ENCODE measurements at regions not wholly inside any gene's neighbourhood (a gene's known extent, or its start where the extent isn't known, plus 50 kb on each side); places are given as distances from the start of the nearest gene placed in this dataset.

GRCh38 chr22:34102633-34103032 lies 182.4 kb upstream of the LARGE1 start:
- Histone ChIP-seq H3K36me3 (no peaks in the 10 kb centered on the region), H3K9me3 (no peaks in the 10 kb centered on the region), H3K4me3 (no peak overlapping the region), H3K27ac (no peak overlapping the region), H3K27me3 (no peaks in the 10 kb centered on the region), H3K4me1 (no peaks in the 10 kb centered on the region)
- intact Hi-C loops (cut with DNase I) = loop anchor here (10.0 kb wide), 1 partner anchor 338 kb away; no protein-coding TSS in a partner anchor
- 73 to 74% methylated on average over 5 of the region's 5 CpGs for WGBS, 2 donors
- DNase-seq = no peak
- TF ChIP-seq, protein P1, sequence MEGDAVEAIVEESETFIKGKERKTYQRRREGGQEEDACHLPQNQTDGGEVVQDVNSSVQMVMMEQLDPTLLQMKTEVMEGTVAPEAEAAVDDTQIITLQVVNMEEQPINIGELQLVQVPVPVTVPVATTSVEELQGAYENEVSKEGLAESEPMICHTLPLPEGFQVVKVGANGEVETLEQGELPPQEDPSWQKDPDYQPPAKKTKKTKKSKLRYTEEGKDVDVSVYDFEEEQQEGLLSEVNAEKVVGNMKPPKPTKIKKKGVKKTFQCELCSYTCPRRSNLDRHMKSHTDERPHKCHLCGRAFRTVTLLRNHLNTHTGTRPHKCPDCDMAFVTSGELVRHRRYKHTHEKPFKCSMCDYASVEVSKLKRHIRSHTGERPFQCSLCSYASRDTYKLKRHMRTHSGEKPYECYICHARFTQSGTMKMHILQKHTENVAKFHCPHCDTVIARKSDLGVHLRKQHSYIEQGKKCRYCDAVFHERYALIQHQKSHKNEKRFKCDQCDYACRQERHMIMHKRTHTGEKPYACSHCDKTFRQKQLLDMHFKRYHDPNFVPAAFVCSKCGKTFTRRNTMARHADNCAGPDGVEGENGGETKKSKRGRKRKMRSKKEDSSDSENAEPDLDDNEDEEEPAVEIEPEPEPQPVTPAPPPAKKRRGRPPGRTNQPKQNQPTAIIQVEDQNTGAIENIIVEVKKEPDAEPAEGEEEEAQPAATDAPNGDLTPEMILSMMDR (IDR thresholded peaks at IDR 0.05) = no peak
- no peak for TF ChIP-seq POLR2A (IDR thresholded peaks at IDR 0.05)
- TF ChIP-seq EP300 (IDR thresholded peaks at IDR 0.05) = no peak
- TF ChIP-seq POLR2AphosphoS5 (IDR thresholded peaks at IDR 0.05) = no peak

GRCh38 chr22:34105461-34106062 lies 185.3 kb upstream of the LARGE1 start:
- Histone ChIP-seq H3K36me3 (no peaks in the 10 kb centered on the region), H3K27me3 (no peaks in the 10 kb centered on the region), H3K4me3 (no peak overlapping the region), H3K4me1 (no peaks in the 10 kb centered on the region), H3K9me3 (no peaks in the 10 kb centered on the region), H3K27ac (no peak overlapping the region)
- DNase-seq = peak; percentile 76
- TF ChIP-seq EP300 (IDR thresholded peaks at IDR 0.05) = no peak
- TF ChIP-seq, protein P1 (IDR thresholded peaks at IDR 0.05) = peak; percentile 53 to 77 (median 65)
- TF ChIP-seq POLR2A (IDR thresholded peaks at IDR 0.05) = no peak
- TF ChIP-seq POLR2AphosphoS5 (IDR thresholded peaks at IDR 0.05) = no peak
- WGBS, 2 donors = 8 to 14% methylated on average over 10 of the region's 10 CpGs
- intact Hi-C loops (cut with DNase I) = loop anchor here (2.0 to 10.0 kb wide), 4 partner anchors 183 to 803 kb away; no protein-coding TSS in a partner anchor

DNA sequence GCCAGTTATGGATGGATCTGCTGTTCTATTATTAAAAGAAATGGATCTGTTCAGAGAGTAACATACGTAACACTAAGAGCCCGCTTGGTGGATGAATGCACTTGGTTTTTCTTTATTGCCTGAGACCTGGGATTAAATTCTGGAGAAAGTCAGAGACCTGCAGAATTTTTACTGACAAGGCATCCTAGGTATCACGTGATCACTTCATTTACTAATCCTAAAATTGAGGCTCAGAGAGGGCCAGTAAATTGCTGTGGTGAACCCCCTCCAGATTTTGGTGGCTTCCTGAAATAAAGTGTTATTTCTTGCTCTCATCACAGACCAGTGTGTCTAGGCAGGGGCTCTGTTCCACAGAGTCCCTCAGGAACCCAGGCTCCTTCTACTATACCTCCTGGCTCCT lies 187.9 kb upstream of the LARGE1 start:
- intact Hi-C loops (cut with DNase I) = loop anchor here (5.0 to 10.0 kb wide), 2 partner anchors 343 to 591 kb away; no protein-coding TSS in a partner anchor
- no peaks in the 10 kb centered on the region for H3K27me3 ChIP-seq
- no peak for DNase-seq
- 86 to 93% methylated on average over 3 of the region's 3 CpGs for WGBS, 2 donors
- no peaks in the 10 kb centered on the region for H3K4me1 ChIP-seq
- TF ChIP-seq, protein P1 (IDR thresholded peaks at IDR 0.05) = no peak
- H3K9me3 ChIP-seq = no peaks in the 10 kb centered on the region
- H3K4me3 ChIP-seq = no peak overlapping the region
- no peak overlapping the region for H3K27ac ChIP-seq
- H3K36me3 ChIP-seq = no peaks in the 10 kb centered on the region

- DNase-seq = peak; percentile 64
- Histone ChIP-seq H3K4me3 (no peak overlapping the region), H3K27ac (no peak overlapping the region), H3K27me3 (no peaks in the 10 kb centered on the region), H3K9me3 (no peaks in the 10 kb centered on the region), H3K4me1 (no peaks in the 10 kb centered on the region), H3K36me3 (no peaks in the 10 kb centered on the region)
- intact Hi-C loops (cut with DNase I) = no loop called here
- TF ChIP-seq EP300 (IDR thresholded peaks at IDR 0.05) (no peak), POLR2AphosphoS5 (IDR thresholded peaks at IDR 0.05) (no peak), POLR2A (IDR thresholded peaks at IDR 0.05) (no peak)
- TF ChIP-seq, protein P1 (IDR thresholded peaks at IDR 0.05) = peak; percentile 28 to 79 (median 52)
- WGBS, 2 donors = 6 to 13% methylated on average over 7 of the region's 7 CpGs
Observed at GRCh38 chr22:34111210-34111824, 191.0 kb upstream of the LARGE1 start.
